Natural killer cell treated with Interleukin-12 subunit alpha and Interleukin-12 subunit beta and Interleukin-15 and Interleukin-18, amount 100 ng/mL, for 72 hours (primary cell): ENCODE measurements at regions not wholly inside any gene's neighbourhood (a gene's known extent, or its start where the extent isn't known, plus 50 kb on each side); places are given as distances from the start of the nearest gene placed in this dataset.
"Not testable (repeated sequence)": the region's sequence is repeated elsewhere in the genome, so short reads cannot be mapped to it uniquely, and the experiment has no call there.

Source experiments
- ATAC-seq, 2 donors: fragments of 150-1000 bp; cut with Tn5 transposase in 1 of 2; sonication (Bioruptor Pico), chemical (Tn5 transposase) in 1 of 2; 2 replicates each; pipeline ENCODE4 v1.10.0; 2021
- DNase-seq: peaks from one replicate; pipeline ENCODE4 v3.0.0; 2022; ENCODE audit warnings: low spot score
- H3K27ac Mint-ChIP-seq, 2 donors: 1 replicate in 1 of 2; 2 replicates in 1 of 2; pipeline ENCODE4 v1.8.0; 2022; ENCODE audit warnings: mixed read lengths in 2 of 2, mild to moderate bottlenecking in 1 of 2, moderate library complexity in 1 of 2
- H3K27me3 Mint-ChIP-seq, 2 donors: 1 replicate in 1 of 2; 2 replicates in 1 of 2; pipeline ENCODE4 v1.8.0; 2022; ENCODE audit warnings: mixed read lengths in 2 of 2
- H3K36me3 Mint-ChIP-seq: one replicate; pipeline ENCODE4 v1.8.0; 2022; ENCODE audit warnings: mixed read lengths
- H3K4me1 Mint-ChIP-seq, 2 donors: 1 replicate in 1 of 2; 2 replicates in 1 of 2; pipeline ENCODE4 v1.8.0; 2022; ENCODE audit warnings: low read depth in 2 of 2, mixed read lengths in 2 of 2, mild to moderate bottlenecking in 1 of 2
- H3K4me3 Mint-ChIP-seq: one replicate; pipeline ENCODE4 v1.8.0; 2022; ENCODE audit warnings: mixed read lengths
- H3K9me3 Mint-ChIP-seq: 2 replicates; pipeline ENCODE4 v1.8.0; 2022; ENCODE audit warnings: mixed read lengths

GRCh38 chr12:33876618-33877017, 145.7 kb upstream of the ALG10 start:
- H3K9me3 Mint-ChIP-seq = peaks cover 7% of the 10 kb centered on the region
- DNase-seq (no peak), ATAC-seq (no peak)
- no peaks in the 10 kb centered on the region for H3K4me1 Mint-ChIP-seq
- H3K36me3 Mint-ChIP-seq = peaks cover 9% of the 10 kb centered on the region
- H3K27me3 Mint-ChIP-seq = no peaks in the 10 kb centered on the region
- no peak overlapping the region for H3K4me3 Mint-ChIP-seq
- H3K27ac Mint-ChIP-seq = no peak overlapping the region

- H3K36me3 Mint-ChIP-seq = peaks cover 4% of the 10 kb centered on the region
- ATAC-seq (no peak), DNase-seq (no peak)
- no peak overlapping the region for H3K4me3 Mint-ChIP-seq
- no peaks in the 10 kb centered on the region for H3K4me1 Mint-ChIP-seq
- H3K27me3 Mint-ChIP-seq = no peaks in the 10 kb centered on the region
- no peak overlapping the region for H3K27ac Mint-ChIP-seq
- H3K9me3 Mint-ChIP-seq = peaks cover 15% of the 10 kb centered on the region
These were observed 129.9 kb upstream of the ALG10 start for GRCh38 chr12:33892425-33892824.

- not testable (repeated sequence) for H3K4me3 Mint-ChIP-seq, H3K4me1 Mint-ChIP-seq, H3K27me3 Mint-ChIP-seq, ATAC-seq, DNase-seq, H3K27ac Mint-ChIP-seq
- Mint-ChIP-seq H3K36me3 (peaks cover 20% of the 10 kb centered on the region), H3K9me3 (peaks cover 30% of the 10 kb centered on the region)
These were observed 101.8 kb upstream of the ALG10 start for GRCh38 chr12:33920460-33920859.

GRCh38 chr12:33926095-33926494, 96.2 kb upstream of the ALG10 start:
- no peak for DNase-seq
- Mint-ChIP-seq H3K27ac (no peak overlapping the region), H3K27me3 (no peaks in the 10 kb centered on the region), H3K4me3 (no peak overlapping the region), H3K9me3 (peaks cover 22% of the 10 kb centered on the region), H3K36me3 (peaks cover 15% of the 10 kb centered on the region), H3K4me1 (no peaks in the 10 kb centered on the region)
- no peak for ATAC-seq

GRCh38 chr12:33937669-33938068, 84.6 kb upstream of the ALG10 start:
- H3K36me3 Mint-ChIP-seq, H3K9me3 Mint-ChIP-seq, DNase-seq, H3K27me3 Mint-ChIP-seq, H3K4me3 Mint-ChIP-seq, H3K4me1 Mint-ChIP-seq, H3K27ac Mint-ChIP-seq, ATAC-seq: not testable (repeated sequence)

GRCh38 chr12:33942172-33942571, 80.1 kb upstream of the ALG10 start:
- Mint-ChIP-seq H3K27ac (no peak overlapping the region), H3K4me3 (no peak overlapping the region), H3K4me1 (no peaks in the 10 kb centered on the region), H3K27me3 (no peaks in the 10 kb centered on the region), H3K36me3 (no peaks in the 10 kb centered on the region), H3K9me3 (no peaks in the 10 kb centered on the region)
- ATAC-seq (no peak), DNase-seq (no peak)

- DNase-seq (no peak), ATAC-seq (no peak)
- Mint-ChIP-seq H3K36me3 (peaks cover 7% of the 10 kb centered on the region), H3K9me3 (peaks cover 7% of the 10 kb centered on the region), H3K27me3 (no peaks in the 10 kb centered on the region), H3K27ac (no peak overlapping the region), H3K4me3 (no peak overlapping the region), H3K4me1 (no peaks in the 10 kb centered on the region)
These were observed 77.4 kb upstream of the ALG10 start for GRCh38 chr12:33944703-33945437.

- peaks cover 11% of the 10 kb centered on the region for H3K36me3 Mint-ChIP-seq
- H3K4me3 Mint-ChIP-seq = no peak overlapping the region
- no peak overlapping the region for H3K27ac Mint-ChIP-seq
- no peaks in the 10 kb centered on the region for H3K27me3 Mint-ChIP-seq
- H3K4me1 Mint-ChIP-seq = no peaks in the 10 kb centered on the region
- DNase-seq (no peak), ATAC-seq (no peak)
- H3K9me3 Mint-ChIP-seq = peaks cover 10% of the 10 kb centered on the region
These were observed 76.9 kb upstream of the ALG10 start for GRCh38 chr12:33945438-33945784.

- H3K27me3 Mint-ChIP-seq, H3K27ac Mint-ChIP-seq, H3K36me3 Mint-ChIP-seq, H3K4me3 Mint-ChIP-seq, H3K9me3 Mint-ChIP-seq, DNase-seq, H3K4me1 Mint-ChIP-seq, ATAC-seq: not testable (repeated sequence)
These were observed 56.1 kb upstream of the ALG10 start for GRCh38 chr12:33966219-33966618.

GRCh38 chr12:33967760-33968159, 54.5 kb upstream of the ALG10 start:
- no peaks in the 10 kb centered on the region for H3K36me3 Mint-ChIP-seq
- no peak overlapping the region for H3K27ac Mint-ChIP-seq
- peaks cover 7% of the 10 kb centered on the region for H3K9me3 Mint-ChIP-seq
- H3K27me3 Mint-ChIP-seq = no peaks in the 10 kb centered on the region
- H3K4me3 Mint-ChIP-seq = no peak overlapping the region
- H3K4me1 Mint-ChIP-seq = no peaks in the 10 kb centered on the region
- ATAC-seq = no peak
- DNase-seq = no peak
